ENCODE measurements at regions not wholly inside any gene's neighbourhood (a gene's known extent, or its start where the extent isn't known, plus 50 kb on each side); places are given as distances from the start of the nearest gene placed in this dataset.

DNA sequence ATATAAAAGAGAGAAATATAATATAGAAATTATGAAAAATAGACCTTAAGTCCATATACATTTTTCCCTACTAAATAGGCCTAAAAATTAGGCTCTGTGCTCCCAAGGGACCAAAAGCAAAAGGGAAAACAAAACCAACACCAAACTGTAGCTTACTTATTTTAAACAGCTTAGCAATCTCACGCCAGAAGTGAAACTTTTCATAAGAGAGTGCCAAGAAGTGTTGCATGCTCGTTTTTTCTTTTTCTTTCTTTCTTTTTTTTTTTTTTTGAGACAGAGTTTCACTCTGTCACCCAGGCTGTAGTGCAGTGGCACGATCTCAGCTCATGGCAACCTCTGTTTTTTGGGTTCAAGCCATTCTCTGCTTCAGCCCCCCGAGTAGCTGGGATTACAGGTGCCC, 250.4 kb downstream of the TMA16 start:
- no peaks in the 10 kb centered on the region for H3K4me1 ChIP-seq (ENCODE audit: low read depth)
- intact Hi-C loops (cut with DNase I, micrococcal nuclease), result no loop called here

DNA sequence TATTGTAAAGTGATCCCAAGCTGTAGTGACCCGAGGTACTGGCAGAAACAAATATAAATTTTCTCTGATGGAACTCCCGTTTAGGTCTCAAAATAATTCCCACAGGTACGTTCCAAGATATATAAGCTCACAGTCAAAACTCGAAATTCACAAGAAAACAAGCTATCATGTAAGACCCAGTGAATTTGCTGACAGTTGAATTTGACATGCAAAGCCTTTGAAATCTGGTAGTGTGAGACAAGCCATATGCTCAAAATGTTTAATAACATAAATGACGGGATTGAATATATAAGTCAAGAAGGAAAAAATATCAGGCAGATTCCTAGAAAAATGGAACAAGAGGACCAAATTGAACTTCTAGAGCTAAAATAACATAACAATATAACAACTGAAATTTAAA, 252.8 kb downstream of the TMA16 start:
- H3K36me3 ChIP-seq (ENCODE audit: low read depth), result no peaks in the 10 kb centered on the region
- intact Hi-C loops (cut with DNase I, micrococcal nuclease), result no loop called here
- TF ChIP-seq, protein P1, sequence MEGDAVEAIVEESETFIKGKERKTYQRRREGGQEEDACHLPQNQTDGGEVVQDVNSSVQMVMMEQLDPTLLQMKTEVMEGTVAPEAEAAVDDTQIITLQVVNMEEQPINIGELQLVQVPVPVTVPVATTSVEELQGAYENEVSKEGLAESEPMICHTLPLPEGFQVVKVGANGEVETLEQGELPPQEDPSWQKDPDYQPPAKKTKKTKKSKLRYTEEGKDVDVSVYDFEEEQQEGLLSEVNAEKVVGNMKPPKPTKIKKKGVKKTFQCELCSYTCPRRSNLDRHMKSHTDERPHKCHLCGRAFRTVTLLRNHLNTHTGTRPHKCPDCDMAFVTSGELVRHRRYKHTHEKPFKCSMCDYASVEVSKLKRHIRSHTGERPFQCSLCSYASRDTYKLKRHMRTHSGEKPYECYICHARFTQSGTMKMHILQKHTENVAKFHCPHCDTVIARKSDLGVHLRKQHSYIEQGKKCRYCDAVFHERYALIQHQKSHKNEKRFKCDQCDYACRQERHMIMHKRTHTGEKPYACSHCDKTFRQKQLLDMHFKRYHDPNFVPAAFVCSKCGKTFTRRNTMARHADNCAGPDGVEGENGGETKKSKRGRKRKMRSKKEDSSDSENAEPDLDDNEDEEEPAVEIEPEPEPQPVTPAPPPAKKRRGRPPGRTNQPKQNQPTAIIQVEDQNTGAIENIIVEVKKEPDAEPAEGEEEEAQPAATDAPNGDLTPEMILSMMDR (IDR thresholded peaks at IDR 0.05), result no peak
- H3K9me3 ChIP-seq, result no peaks in the 10 kb centered on the region
- ATAC-seq (no peak), DNase-seq (no peak)
- no peaks in the 10 kb centered on the region for H3K4me1 ChIP-seq (ENCODE audit: low read depth)
- no peak overlapping the region for H3K4me3 ChIP-seq

More for the DNA sequence above, 250.4 kb downstream of the TMA16 start:
- TF ChIP-seq, protein P1 (IDR thresholded peaks at IDR 0.05), result no peak
- ATAC-seq (no peak), DNase-seq (no peak)
- Histone ChIP-seq H3K9me3 (no peaks in the 10 kb centered on the region), H3K4me3 (no peak overlapping the region), H3K36me3 (ENCODE audit: low read depth) (no peaks in the 10 kb centered on the region)

DNA sequence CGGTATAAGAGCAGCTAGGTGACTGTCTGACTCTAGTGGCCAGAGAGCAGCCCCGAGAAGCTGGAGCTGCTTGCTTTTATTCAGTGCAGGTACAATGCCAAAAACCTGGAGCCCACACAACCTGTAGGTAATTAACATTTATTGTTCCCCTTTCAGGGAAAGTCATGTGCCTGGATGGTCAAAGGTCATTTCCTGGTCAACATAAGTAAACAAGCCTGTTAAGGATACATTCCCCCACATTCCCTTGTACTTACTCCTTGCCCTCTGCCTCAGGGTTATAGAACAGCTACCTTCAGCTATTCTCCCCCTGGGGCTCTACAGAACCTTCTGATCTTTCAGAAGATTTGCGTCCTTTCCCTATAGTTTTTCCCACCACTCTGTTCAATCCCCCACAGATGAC, 253.4 kb downstream of the TMA16 start:
- no peaks in the 10 kb centered on the region for H3K9me3 ChIP-seq
- TF ChIP-seq, protein P1 (IDR thresholded peaks at IDR 0.05), result no peak
- H3K4me3 ChIP-seq, result no peak overlapping the region
- H3K4me1 ChIP-seq (ENCODE audit: low read depth), result no peaks in the 10 kb centered on the region
- H3K36me3 ChIP-seq (ENCODE audit: low read depth), result no peaks in the 10 kb centered on the region
- no peak for DNase-seq
- ATAC-seq, result no peak
- intact Hi-C loops (cut with DNase I, micrococcal nuclease), result no loop called here

DNA sequence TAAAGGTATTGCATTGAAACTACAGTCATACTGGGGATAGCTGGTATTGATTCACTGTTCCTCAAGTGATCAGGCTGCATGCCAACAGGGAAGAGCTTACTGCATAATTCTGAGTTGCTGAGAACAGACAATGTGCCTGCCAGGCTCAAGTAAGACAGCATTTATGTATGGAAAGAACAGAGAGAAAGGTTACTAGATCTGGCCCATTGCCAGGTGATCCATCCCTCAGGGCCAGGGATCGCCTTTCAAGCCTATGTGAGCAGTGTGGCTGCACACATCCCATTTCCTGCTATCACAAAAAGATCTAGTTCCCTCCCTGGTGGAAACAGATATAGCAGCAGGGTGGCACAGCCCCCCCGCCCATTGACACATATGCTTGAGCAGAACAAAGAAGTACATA, 254.0 kb downstream of the TMA16 start:
- no peak for DNase-seq
- no peak for ATAC-seq
- Histone ChIP-seq H3K4me1 (ENCODE audit: low read depth) (no peaks in the 10 kb centered on the region), H3K4me3 (no peak overlapping the region), H3K9me3 (no peaks in the 10 kb centered on the region), H3K36me3 (ENCODE audit: low read depth) (no peaks in the 10 kb centered on the region)
- TF ChIP-seq, protein P1 (IDR thresholded peaks at IDR 0.05), result no peak
- intact Hi-C loops (cut with DNase I, micrococcal nuclease), result no loop called here

DNA sequence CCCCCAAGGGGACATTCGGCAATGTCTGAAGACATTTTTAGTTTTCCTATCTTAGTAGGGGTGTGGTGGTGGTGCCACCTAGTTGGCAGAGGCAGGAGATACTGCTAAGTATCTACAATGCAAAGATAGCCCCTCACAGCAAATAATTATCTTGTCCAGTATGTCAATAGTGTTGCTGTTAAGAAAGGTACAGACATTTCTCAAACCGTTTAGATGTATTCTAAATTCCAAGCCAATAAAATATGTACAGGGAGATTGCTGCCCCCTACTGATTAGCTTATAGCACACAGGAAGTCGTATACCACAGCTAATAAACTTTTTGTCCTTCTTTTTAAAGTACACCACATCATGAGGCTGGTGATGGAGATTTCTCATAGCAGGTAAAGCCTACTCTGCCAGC, 260.5 kb downstream of the TMA16 start:
- no peaks in the 10 kb centered on the region for H3K9me3 ChIP-seq
- H3K36me3 ChIP-seq (ENCODE audit: low read depth), result no peaks in the 10 kb centered on the region
- TF ChIP-seq, protein P1 (IDR thresholded peaks at IDR 0.05), result no peak
- no peaks in the 10 kb centered on the region for H3K4me1 ChIP-seq (ENCODE audit: low read depth)
- DNase-seq, result no peak
- ATAC-seq, result no peak
- H3K4me3 ChIP-seq, result no peak overlapping the region
- intact Hi-C loops (cut with DNase I, micrococcal nuclease), result no loop called here

DNA sequence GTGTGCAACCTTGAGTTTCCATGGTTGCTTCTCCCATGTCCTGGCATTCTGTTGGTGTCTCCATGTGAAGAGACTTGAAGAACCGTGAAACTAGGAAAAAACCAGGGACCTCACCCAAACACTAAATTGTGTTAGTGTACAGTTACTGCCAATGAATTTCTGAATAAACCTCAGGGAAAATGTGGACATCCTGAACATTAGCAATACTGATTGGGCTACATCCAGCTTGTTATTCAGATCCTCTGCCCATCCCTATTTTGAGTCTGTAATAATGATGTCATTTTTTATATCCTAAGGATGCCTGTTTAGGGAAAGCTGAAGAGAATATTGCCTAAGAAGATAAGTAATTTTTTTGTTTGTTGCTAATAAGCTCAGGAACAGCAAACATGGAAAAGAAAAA, 262.7 kb downstream of the TMA16 start:
- H3K4me1 ChIP-seq (ENCODE audit: low read depth), result no peaks in the 10 kb centered on the region
- intact Hi-C loops (cut with DNase I, micrococcal nuclease), result no loop called here
- H3K4me3 ChIP-seq, result no peak overlapping the region
- ATAC-seq (no peak), DNase-seq (no peak)
- H3K9me3 ChIP-seq, result no peaks in the 10 kb centered on the region
- TF ChIP-seq, protein P1 (IDR thresholded peaks at IDR 0.05), result no peak
- no peaks in the 10 kb centered on the region for H3K36me3 ChIP-seq (ENCODE audit: low read depth)
